CD4-positive, alpha-beta T cell treated with Interleukin-6 at 100 ng/mL for 8 hours (primary cell): ENCODE measurements at regions not wholly inside any gene's neighbourhood (a gene's known extent, or its start where the extent isn't known, plus 50 kb on each side); places are given as distances from the start of the nearest gene placed in this dataset.

ENCODE experiments used
- DNase-seq: peaks from one replicate; pipeline ENCODE4 v3.0.0-alpha.2; 2020; ENCODE audit warnings: mixed read lengths, low spot score

DNA sequence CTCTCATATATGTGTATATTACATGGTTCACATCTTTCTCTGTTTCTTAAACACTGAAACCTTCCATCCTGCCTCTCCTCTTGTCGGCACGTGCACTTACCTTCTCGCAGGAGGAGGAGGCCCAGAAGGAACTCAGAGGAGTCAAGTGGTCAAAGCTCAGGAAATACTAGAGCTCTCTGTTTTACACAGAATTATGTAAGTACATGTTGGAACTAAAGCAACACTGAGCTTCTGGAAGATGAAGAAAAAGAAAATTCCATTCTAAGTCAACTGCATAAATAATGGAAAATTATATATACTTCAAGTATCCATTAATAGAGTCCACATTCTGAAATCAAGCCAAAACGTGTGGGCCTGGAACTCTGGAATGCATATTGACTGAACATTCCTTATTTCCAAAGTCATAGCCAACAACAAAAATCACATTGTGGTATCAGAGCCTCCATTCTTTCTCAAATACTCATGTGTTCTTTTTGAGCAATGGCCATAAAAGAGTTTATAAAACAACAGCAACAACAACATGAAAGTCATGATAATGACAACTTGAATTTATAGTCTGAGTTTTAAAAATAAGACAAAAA, 121.5 kb upstream of the RAI14 start:
- no peak for DNase-seq

GRCh38 chr5:34535433-34535832, 120.7 kb upstream of the RAI14 start:
- no peak for DNase-seq

DNA sequence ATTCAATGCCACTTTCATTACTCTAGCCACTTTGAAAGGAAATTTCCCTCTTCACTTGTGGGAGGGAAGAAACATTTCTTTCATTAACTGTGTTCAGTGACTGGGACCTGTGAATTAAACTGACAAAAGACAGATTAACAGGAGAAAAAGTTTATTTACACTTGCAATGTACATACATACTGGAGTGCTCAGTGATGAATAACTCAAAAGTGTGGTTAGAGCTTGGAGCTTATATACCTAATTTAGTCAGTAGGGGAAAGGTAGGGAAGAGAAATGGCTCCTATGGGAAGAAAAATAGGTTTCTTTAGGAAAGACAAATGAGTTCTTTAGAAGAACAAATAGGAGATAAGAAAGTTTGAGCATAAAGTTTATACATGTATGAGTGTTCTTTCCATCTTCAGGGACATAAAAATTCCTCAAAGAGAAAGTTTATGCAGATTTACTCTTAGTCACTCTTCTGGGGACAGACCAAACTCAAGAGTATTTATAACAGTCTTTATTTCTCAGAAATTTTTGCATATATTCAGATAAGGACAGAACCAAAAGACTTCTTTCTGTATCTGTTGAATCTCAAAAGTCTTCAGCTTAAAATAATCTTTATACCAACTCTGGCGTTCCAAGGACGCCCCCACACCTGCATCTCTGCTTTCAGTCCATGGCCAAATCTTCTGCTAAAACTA, 120.0 kb upstream of the RAI14 start:
- no peak for DNase-seq

DNA sequence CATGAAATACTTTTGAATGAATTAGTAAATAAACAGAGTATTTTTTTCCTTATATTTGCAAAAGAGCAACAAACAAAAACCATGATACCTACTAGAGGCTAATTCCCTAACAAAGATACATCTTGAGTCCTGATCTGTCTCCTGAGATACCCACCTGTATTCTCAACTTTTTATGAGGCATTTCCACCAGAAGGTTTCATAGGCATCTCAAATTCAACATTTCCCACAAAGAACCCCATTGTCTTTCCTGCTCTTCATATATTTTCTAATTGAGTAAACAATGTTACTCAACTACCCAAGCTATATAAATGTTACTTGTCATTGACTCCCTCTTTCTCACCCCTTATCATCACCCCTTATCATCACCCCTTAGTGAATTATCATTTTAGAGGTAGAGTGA, 119.4 kb upstream of the RAI14 start:
- DNase-seq = no peak

- DNase-seq = no peak
Observed at GRCh38 chr5:34538026-34538672, 118.0 kb upstream of the RAI14 start.

- DNase-seq = no peak
Observed at GRCh38 chr5:34539183-34539582, 116.9 kb upstream of the RAI14 start.

- no peak for DNase-seq
Observed at GRCh38 chr5:34541067-34541466, 115.1 kb upstream of the RAI14 start.

- no peak for DNase-seq
Observed at GRCh38 chr5:34542818-34543217, 113.3 kb upstream of the RAI14 start.

DNA sequence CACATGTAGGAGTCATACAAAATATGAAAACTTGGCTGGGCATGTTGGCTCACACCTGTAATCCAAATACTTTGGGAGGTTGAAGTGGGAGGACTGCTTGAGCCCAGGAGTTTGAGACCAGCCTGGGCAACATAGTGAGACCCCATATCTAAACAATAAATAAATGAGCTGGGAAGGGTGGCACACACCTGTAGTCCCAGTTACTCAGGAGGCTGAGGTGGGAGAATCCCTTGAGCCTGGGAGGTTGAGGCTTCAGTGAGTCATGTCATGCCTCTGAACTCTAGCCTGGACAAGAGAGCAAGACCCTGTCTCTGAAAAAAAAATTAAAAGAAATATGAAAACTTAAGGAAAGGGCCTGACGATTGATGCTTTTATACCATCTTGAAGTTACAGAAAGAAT, 112.4 kb upstream of the RAI14 start:
- no peak for DNase-seq

- no peak for DNase-seq
Observed at GRCh38 chr5:34544403-34544802, 111.7 kb upstream of the RAI14 start.

- no peak for DNase-seq
Observed at GRCh38 chr5:34545164-34545563, 111.0 kb upstream of the RAI14 start.

DNA sequence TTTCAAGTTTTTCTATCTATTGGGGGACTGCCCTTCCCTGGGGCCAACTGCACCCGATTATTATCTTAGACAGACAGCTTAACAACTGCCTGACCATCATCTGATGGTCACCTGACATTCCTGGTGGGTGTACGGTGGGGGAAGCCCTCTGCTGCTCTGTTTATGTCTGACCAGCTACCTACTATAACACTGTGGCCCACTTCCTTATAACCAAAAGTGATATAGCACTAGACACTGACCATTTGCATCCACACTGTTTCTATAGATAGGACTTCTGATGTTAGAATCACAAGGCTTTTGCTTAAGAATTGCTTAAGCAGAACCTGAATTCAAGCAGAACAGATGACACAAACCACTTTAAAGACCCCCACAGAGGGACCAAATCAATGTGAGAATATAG, 110.5 kb upstream of the RAI14 start:
- no peak for DNase-seq

DNA sequence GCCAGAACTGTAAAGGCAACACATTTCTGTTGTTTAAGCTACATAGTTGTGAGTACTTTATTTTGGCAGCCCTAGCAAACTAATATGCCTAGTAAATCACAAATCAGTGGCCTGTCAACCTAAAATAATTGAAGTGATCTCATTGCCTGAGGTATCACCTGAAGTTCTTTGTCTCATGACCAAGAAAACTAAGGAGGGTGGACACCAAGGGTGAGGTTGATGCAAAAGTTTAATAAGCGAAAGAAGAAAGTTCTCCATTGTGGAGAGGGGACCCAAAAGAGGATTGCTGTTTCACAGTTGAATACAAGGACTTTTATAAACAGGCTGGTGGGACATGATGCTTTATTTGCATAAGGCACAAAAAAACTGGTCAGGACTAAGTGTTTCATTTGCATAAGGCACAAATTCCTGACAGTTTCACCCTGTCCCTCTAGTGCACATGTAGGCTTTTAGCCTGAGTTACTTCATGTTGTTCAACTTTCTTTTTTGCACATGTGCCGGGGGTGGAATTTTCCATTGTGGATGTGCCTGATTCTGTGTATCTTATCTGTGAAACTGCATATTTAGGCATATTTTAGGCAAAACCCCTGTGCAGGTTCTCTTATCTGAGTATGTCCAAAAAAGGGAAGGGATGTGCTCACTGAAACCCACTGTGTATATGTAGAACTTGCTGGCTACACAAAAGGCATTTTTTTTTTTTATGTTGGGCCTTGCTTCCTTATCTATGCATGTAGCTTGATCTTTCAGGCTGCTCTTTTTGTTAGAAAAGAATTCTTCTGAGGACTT, 108.6 kb upstream of the RAI14 start:
- DNase-seq = no peak

DNA sequence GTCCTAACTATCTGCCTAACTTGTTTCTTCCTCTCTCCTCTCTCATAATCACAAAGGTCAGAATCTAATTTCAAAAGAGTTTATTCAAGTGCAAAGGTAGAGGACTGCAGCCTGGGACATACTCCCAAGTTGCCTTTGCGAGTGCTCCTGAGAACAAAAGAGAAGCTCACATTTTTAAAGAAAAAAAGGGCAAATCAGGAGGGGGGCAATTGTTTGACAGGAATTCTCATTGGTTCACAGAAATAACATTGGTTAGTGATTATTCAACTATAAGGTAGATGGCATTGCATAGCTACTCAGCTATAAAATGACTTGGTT, 108.1 kb upstream of the RAI14 start:
- no peak for DNase-seq

GRCh38 chr5:34550247-34550646, 105.9 kb upstream of the RAI14 start:
- no peak for DNase-seq

GRCh38 chr5:34550964-34551363, 105.2 kb upstream of the RAI14 start:
- DNase-seq = no peak

DNA sequence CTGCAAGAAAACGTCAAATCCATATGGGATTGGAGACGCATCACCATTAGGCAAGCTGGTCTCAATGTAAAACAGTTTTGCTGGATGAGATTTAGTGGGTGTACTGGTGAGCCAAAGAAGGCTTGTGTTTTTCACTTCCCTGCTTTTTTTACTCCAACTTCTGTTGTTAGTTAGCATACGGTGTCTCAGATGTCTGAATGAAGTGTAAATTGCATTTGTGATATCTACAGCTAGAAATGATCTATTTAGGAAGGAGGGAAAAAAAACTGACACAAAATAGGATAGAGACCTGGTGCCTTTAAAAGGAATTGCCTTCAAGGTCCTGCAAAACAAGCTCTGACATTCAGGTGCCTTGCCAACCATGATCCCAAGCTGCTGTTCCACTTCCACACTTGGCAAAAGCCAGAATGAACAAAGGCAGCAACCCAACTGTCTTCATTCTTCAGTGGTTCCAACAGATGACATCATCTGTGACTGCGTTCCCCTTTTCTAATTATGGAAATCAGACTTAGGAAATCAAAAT, 104.2 kb upstream of the RAI14 start:
- DNase-seq = no peak

- DNase-seq = no peak
Observed at GRCh38 chr5:34552686-34553085, 103.4 kb upstream of the RAI14 start.

- DNase-seq = no peak
Observed at GRCh38 chr5:34553581-34553980, 102.5 kb upstream of the RAI14 start.

- no peak for DNase-seq
Observed at GRCh38 chr5:34554641-34555040, 101.5 kb upstream of the RAI14 start.

DNA sequence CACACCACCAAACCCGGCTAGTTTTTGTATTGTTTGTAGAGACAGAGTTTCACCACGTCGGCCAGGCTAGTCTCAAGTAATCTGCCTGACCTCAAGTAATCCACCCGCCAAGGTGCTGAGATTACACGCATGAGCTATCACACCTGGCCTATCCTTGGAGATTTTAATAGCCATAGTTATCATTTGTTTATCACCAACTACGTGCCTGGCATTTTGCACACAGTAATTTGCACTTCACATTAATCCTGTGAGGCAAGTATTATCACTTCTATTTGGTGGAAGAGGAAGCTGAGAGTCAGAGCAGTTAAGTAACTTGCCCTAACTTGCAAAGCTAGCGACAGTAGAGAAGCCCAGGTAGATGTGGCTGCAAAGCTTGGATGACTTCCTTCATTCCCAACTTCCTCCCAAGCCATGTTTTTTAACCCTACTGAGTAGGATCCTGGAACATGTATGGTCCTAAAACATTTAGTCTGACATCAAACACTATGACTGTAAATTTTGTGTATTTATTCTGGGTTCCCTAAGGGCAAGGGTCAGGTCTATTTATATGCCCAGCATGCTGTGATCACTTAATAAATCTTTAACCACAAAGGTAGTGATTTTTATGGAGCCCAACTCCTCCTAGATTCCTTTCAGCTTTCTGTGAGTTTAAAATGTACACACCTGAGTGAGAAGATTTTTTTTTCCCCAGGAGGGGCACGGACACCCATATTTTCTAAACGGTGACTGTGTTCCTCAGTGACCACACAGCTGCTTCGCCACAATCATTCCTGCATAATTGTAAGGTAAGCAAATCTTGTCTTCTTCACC, 100.2 kb upstream of the RAI14 start:
- no peak for DNase-seq

- no peak for DNase-seq
Observed at GRCh38 chr5:34556509-34556782, 99.7 kb upstream of the RAI14 start.
